ENCODE measurements at regions not wholly inside any gene's neighbourhood (a gene's known extent, or its start where the extent isn't known, plus 50 kb on each side); places are given as distances from the start of the nearest gene placed in this dataset.
"Not testable (repeated sequence)": the region's sequence is repeated elsewhere in the genome, so short reads cannot be mapped to it uniquely, and the experiment has no call there.

DNA sequence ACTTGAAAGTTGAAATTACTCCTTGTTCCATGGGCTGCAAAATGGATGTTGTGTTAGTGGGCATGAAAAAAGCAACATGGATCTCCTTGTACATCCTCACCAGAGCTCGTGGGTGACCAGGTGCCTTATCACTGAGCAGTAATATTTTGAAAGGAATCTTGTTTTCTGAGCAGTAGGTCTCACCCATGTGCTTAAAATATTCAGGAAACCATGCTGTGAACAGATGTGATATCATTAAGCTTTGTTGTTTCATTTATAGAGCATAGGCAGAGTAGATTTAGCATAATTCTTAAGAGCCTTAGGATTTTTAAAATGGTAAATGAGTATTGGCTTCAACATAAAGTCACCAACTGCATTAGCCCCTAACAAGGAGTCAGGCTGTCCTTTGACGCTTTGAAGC is 316.6 kb downstream of the TYW1 start:
- TF ChIP-seq, protein P1, sequence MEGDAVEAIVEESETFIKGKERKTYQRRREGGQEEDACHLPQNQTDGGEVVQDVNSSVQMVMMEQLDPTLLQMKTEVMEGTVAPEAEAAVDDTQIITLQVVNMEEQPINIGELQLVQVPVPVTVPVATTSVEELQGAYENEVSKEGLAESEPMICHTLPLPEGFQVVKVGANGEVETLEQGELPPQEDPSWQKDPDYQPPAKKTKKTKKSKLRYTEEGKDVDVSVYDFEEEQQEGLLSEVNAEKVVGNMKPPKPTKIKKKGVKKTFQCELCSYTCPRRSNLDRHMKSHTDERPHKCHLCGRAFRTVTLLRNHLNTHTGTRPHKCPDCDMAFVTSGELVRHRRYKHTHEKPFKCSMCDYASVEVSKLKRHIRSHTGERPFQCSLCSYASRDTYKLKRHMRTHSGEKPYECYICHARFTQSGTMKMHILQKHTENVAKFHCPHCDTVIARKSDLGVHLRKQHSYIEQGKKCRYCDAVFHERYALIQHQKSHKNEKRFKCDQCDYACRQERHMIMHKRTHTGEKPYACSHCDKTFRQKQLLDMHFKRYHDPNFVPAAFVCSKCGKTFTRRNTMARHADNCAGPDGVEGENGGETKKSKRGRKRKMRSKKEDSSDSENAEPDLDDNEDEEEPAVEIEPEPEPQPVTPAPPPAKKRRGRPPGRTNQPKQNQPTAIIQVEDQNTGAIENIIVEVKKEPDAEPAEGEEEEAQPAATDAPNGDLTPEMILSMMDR (IDR thresholded peaks at IDR 0.05; ENCODE audit: control extremely low read depth, extremely low read depth, low read depth, missing control alignments): no peak
- ChIA-PET POLR2A (no interaction called here), CTCF (no interaction called here)
- no peak for DNase-seq (ENCODE audit: extremely low spot score)

DNA sequence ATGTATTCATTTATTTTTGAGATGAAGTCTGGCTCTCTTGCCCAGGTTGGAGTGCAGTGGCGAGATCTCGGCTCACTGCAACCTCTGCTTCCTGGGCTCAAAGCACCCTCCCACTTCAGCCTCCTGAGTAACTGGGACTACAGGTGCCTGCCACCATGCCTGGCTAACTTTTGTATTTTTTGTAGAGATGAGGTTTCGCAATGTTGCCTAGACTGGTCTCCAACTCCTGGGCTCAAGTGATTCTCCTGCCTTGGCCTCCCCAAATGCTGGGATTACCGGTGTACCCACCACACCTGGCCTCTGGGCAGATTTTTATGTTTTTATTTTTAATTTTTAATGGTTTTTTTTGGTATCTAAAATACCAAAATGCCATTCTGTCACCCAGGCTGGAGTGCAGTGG is 320.3 kb downstream of the TYW1 start:
- CTCF ChIA-PET, POLR2A ChIA-PET: not testable (repeated sequence)

DNA sequence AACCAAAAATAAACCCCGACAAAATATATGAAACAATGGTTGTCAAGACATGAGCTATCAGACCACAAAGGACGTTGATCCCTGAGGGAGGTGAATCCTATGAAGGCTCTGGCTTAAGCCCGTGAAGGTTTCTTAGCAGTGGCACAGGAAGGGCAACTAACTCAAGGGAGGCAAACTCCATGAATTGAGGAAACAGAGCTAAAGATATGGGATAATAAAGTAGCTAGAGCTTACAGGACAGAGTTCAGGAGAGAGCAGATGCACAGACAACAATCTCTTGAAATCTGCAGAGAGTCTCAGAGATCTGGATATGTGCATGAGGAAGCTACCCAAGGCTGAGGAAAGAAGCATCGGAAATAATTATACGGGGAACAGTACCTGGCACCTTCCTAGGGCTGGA is 331.6 kb downstream of the TYW1 start:
- DNase-seq (ENCODE audit: extremely low spot score); POLR2A ChIA-PET; CTCF ChIA-PET: not testable (repeated sequence)

More for the DNA sequence above, 320.3 kb downstream of the TYW1 start:
- DNase-seq (ENCODE audit: extremely low spot score): not testable (repeated sequence)

DNA sequence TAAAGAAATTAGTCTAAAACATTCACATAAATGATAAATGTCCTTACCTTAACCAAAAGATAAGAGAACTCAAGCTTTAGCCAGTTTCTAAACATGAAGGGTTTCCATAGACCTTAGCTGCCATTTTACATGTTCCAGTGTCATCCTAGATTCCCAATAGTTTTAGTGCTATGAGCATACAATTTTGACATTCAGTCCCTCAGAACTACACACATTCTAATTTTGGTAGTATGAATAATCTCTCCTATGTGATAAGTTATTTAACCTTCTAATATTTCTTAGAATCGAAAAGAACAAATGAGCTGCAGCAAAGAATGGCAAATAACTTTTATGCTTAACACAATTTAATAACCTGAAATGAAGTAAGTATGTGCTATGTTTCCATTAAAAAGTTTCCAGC is 338.5 kb downstream of the TYW1 start:
- POLR2A ChIA-PET; DNase-seq (ENCODE audit: extremely low spot score); CTCF ChIA-PET: not testable (repeated sequence)

DNA sequence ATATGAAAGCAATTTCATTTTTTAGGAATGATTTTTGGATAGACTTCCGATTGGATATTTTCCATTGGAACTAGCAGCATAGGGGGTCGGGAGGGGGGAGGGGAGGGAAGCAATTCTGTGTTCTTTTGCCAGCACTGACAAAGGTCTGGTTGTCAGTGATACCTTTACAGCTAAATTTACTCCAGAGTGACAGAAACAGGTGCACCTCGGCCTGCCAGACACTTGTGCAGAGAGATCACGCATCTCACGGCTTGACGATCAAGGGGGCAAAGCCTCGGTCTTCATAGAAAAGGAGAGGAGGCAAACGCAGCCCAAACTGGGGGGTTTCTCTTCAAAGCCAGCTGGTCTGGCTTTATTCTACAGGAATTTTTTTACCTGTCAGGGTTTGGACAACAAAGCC is 339.0 kb downstream of the TYW1 start:
- CTCF ChIA-PET; POLR2A ChIA-PET; DNase-seq (ENCODE audit: extremely low spot score): not testable (repeated sequence)

DNA sequence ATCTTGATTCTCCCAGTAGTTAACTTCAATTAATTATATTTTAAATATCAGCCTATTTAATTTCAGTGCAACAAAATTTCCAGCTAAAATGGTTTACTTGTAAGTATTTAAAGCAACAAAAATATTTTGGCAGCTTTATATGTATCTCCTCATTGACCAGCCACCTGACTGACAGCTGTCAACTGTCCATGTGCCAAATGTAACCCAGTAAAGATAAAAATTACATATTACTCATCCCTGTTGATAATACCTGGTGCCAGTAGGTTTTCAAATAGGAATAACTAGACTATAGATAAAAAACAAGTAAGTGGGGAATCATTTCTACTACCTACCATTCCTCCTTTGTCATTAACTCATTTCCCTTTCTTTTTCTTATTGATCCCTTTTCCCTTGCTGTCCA is 341.9 kb downstream of the TYW1 start:
- POLR2A ChIA-PET; CTCF ChIA-PET; DNase-seq (ENCODE audit: extremely low spot score): not testable (repeated sequence)

DNA sequence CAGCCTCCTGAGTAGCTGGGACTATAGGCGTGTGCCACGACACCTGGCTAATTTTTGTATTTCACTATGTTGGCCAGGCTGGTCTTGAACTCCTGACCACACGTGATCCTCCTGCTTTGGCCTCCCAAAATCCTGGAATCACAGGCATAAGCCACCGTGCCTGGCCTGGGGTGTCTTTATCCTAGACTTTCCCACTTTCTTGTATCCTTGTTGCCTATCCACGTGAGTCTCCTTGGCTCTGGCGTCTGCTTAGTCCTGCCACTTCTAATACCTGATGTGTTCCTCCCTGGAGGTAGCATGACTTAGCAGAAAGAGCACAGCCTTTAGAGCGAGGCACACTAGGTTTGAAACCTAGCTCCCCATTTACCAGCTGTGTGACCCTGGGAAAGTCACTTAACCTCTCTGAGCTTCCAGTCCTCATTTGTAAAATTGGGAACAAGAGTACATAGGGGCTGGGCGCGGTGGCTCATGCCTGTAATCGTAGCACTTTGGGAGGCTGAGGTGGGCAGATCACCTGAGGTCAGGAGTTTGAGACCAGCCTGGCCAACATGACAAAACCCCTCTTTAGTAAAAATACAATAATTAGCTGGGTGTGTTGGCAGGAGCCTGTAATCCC is 344.6 kb downstream of the TYW1 start:
- TF ChIP-seq, protein P1 (IDR thresholded peaks at IDR 0.05; ENCODE audit: control extremely low read depth, extremely low read depth, low read depth, missing control alignments): no peak
- ChIA-PET CTCF (no interaction called here), POLR2A (no interaction called here)
- DNase-seq (ENCODE audit: extremely low spot score): no peak

DNA sequence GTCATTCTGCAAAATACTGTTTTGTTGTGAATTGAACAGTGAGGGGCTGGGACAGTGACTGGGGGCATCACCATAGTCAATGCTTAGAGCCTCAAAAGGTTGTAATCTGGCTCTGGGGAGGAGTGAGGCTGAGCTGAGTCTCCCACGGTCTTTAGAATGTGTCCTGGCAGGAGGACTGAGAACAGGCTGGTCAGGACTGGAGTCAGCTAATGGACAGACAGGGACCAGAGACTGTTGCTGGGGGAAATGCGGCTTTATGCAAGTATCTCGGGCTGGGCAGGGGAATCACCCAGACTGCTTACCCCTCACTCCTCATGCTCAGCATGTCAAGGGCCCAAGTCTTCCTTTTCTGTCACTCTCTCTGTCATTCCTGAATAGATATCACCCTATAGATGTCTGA is 346.5 kb downstream of the TYW1 start:
- ChIA-PET POLR2A (no interaction called here), CTCF (no interaction called here)
- TF ChIP-seq, protein P1 (IDR thresholded peaks at IDR 0.05; ENCODE audit: control extremely low read depth, extremely low read depth, low read depth, missing control alignments): no peak
- no peak for DNase-seq (ENCODE audit: extremely low spot score)

DNA sequence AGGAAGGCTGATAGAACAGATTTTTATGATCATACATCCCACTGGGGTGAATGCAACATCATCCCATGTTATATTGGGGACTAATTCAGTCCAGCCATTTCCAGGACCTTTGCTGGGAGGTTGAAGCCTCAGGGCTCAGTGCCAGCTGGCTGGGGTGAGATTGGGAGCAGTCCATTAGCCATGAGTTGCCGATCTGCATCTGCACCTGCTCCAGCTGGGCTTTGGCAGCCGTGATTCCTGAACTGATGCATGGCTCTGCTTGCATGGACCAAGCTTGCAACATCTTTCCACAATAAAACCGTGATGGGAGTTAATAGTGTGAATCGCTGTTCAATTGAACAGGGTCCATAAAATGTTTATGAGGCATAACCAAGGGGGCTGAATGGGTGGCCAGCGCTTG is 346.9 kb downstream of the TYW1 start:
- POLR2A ChIA-PET: no interaction called here
- no peak for DNase-seq (ENCODE audit: extremely low spot score)
- TF ChIP-seq, protein P1 (IDR thresholded peaks at IDR 0.05; ENCODE audit: control extremely low read depth, extremely low read depth, low read depth, missing control alignments): no peak
- CTCF ChIA-PET: no interaction called here
